Left ventricle myocardium inferior (tissue), 1 donor: ENCODE measurements at regions not wholly inside any gene's neighbourhood (a gene's known extent, or its start where the extent isn't known, plus 50 kb on each side); places are given as distances from the start of the nearest gene placed in this dataset.

ENCODE experiments used
- DNase-seq: peaks from one replicate; pipeline ENCODE4 v3.0.0-alpha.2; 2020
- H3K27ac ChIP-seq: fragments of 200-600 bp; replicated peaks from 2 replicates; pipeline ENCODE4 v1.8.0; 2021
- H3K27me3 ChIP-seq: fragments of 200-600 bp; 2 replicates; pipeline ENCODE4 v1.8.0; 2021; ENCODE audit warnings: low read depth
- H3K36me3 ChIP-seq: fragments of 200-600 bp; 2 replicates; pipeline ENCODE4 v1.8.0; 2021
- H3K4me1 ChIP-seq: fragments of 200-600 bp; 2 replicates; pipeline ENCODE4 v1.8.0; 2021
- H3K4me3 ChIP-seq: fragments of 200-600 bp; 2 replicates; pipeline ENCODE4 v1.8.0; 2021; ENCODE audit warnings: mild to moderate bottlenecking, moderate library complexity
- H3K9me3 ChIP-seq: fragments of 200-600 bp; replicated peaks from 2 replicates; pipeline ENCODE4 v1.8.0; 2021
- intact Hi-C: fragments of 100-400 bp; cut with micrococcal nuclease; formaldehyde crosslinking; loops from one replicate; pipeline ENCODE4 v1.11.0; 2022
- TF ChIP-seq, protein P1 (sequence below): fragments of 200-600 bp; IDR thresholded peaks from 2 replicates; pipeline ENCODE4 v1.8.0; 2021; ENCODE audit warnings: antibody characterized with exemption, mild to moderate bottlenecking, borderline replicate concordance
- donor health status: DM: no; HTN: yes; CAD: no; lungs with severe emphysema.

DNA sequence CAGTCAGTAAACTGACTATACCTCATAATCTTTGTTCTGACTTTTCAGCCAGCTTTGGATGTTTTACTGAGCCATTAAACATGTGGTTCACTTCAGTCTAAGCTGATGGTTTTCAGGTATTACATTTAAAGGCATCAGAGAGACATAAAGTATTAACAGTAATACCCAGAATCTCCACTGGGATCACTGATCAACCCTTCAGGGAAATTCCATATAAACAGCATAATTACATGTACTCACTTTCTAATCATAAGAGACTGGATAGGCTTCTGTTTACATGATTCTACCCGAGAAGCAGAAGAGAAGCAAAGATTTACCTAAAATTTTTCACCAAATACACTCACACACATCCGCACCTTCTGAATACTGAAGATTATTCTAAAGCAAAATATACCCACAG, 186.7 kb upstream of the FREM1 start:
- no peaks in the 10 kb centered on the region for H3K36me3 ChIP-seq
- TF ChIP-seq, protein P1, sequence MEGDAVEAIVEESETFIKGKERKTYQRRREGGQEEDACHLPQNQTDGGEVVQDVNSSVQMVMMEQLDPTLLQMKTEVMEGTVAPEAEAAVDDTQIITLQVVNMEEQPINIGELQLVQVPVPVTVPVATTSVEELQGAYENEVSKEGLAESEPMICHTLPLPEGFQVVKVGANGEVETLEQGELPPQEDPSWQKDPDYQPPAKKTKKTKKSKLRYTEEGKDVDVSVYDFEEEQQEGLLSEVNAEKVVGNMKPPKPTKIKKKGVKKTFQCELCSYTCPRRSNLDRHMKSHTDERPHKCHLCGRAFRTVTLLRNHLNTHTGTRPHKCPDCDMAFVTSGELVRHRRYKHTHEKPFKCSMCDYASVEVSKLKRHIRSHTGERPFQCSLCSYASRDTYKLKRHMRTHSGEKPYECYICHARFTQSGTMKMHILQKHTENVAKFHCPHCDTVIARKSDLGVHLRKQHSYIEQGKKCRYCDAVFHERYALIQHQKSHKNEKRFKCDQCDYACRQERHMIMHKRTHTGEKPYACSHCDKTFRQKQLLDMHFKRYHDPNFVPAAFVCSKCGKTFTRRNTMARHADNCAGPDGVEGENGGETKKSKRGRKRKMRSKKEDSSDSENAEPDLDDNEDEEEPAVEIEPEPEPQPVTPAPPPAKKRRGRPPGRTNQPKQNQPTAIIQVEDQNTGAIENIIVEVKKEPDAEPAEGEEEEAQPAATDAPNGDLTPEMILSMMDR: no peak
- intact Hi-C loops: no loop called here
- no peak for DNase-seq
- no peak overlapping the region for H3K4me3 ChIP-seq
- H3K27ac ChIP-seq: no peak overlapping the region
- H3K9me3 ChIP-seq: no peaks in the 10 kb centered on the region
- no peaks in the 10 kb centered on the region for H3K4me1 ChIP-seq
- H3K27me3 ChIP-seq: peaks cover 16% of the 10 kb centered on the region

DNA sequence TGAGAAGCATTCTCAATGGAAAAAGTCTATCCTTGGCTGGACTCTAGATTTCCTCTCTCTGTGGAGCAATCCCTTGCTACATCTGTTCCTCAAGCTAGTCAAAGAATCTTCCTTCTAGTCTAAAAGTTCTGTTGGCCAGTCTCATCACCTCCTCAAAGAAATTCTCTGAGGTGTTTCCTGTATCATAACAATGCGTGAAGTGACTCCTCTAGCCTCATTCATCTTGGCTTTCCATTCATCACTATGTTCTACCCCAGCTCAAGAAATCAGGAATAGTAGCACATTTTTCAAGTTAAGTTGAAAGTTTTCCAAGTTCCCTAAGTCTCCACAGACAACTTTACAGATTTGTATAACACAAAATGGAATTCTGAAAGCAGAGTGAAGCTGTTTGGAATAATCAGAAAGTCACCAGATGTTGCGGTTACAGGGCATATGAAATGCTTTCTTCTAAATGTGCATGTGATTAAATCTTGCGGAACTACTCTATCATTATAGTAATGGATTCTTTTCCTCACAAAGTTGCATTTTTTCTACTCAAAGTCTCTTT, 176.6 kb upstream of the FREM1 start:
- H3K9me3 ChIP-seq: no peaks in the 10 kb centered on the region
- H3K4me3 ChIP-seq: no peak overlapping the region
- TF ChIP-seq, protein P1: no peak
- peaks cover 4% of the 10 kb centered on the region for H3K4me1 ChIP-seq
- no peaks in the 10 kb centered on the region for H3K27me3 ChIP-seq
- no peak overlapping the region for H3K27ac ChIP-seq
- no peak for DNase-seq
- no peaks in the 10 kb centered on the region for H3K36me3 ChIP-seq
- intact Hi-C loops: no loop called here

DNA sequence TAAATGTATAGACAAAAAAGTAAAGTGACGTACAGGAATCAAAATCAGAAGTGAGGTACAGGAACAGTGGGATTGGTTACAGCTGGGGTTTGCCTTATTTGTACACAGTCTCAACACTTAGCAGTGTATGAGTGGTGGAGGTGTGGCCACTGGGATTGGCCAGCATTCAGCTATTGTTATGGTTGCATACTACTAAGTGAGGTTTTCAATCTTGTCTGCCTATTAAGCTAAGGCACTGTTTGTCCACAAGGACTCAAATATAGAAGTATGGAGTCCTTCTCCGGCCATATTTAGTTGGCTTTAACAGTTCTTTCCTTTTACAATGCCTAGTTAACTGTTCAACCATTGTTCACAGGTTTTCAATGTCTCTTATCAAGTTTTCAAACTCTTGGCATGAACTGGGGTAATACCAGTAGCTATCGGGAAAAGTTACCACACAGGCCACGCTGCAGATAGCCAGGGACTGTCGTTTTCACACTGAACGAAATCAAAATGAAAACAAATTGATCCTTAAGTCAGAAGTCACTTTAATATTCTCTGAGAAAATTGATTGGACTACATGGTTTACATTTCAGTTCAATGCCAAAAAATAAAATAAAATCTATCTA, 176.0 kb upstream of the FREM1 start:
- H3K4me1 ChIP-seq: peaks cover 4% of the 10 kb centered on the region
- H3K4me3 ChIP-seq: no peak overlapping the region
- no peaks in the 10 kb centered on the region for H3K36me3 ChIP-seq
- DNase-seq: no peak
- H3K27ac ChIP-seq: no peak overlapping the region
- intact Hi-C loops: no loop called here
- H3K9me3 ChIP-seq: no peaks in the 10 kb centered on the region
- TF ChIP-seq, protein P1: no peak
- H3K27me3 ChIP-seq: no peaks in the 10 kb centered on the region

DNA sequence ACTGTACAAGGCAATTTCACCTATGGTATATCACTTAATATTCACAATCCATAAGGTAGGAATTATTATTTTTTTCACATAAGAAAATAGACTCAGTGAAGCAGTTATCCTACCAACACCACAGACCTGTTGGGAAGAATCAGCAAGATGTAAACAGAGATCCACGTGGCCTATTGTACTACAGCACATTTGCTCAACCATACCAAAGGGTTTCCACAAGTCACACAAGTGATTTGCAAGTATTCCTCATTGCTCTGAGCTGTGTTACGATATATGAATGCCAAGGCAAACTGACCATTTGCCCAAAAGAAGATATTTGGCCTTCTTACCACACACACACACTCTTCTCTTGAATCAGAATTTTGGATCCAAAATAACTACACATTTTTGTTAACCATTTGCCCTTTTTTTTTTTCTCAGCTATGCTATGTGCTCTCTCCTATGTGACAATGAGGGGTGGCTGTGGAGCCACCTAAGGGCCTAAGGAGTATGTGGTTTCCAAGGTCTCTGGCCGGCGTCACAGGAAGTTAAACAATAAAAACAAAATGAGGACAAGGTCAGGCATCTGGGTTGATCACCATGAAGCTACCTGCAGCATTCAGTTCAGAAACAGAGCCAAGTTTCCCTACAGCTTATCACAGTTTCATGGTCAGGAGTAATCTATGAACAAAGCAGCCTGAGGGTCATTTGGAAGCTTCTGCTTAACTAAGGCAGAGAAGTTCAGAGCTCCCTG, 171.0 kb upstream of the FREM1 start:
- H3K27ac ChIP-seq: no peak overlapping the region
- no peaks in the 10 kb centered on the region for H3K9me3 ChIP-seq
- TF ChIP-seq, protein P1: no peak
- intact Hi-C loops: no loop called here
- H3K4me1 ChIP-seq: peaks cover 4% of the 10 kb centered on the region
- H3K36me3 ChIP-seq: no peaks in the 10 kb centered on the region
- no peaks in the 10 kb centered on the region for H3K27me3 ChIP-seq
- no peak overlapping the region for H3K4me3 ChIP-seq
- DNase-seq: no peak

DNA sequence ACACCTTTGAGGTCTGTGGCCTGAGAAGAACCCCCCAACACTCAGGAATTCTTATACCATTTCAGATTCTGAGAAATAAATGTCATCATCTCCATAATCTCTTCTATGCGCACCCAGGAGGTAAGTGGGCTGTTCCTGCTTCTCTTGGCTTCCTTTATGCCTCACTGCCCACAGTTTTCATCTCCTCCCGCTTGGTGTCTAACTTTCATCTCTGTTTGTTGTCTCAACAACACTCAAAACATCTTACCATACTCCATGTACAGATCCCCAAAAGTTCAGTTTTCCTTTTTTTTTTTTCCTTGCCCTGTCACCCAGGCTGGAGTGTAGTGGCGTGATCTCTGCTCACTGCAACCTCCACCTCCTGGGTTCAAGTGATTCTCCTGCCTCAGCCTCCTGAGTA, 170.2 kb upstream of the FREM1 start:
- H3K4me1 ChIP-seq: no peaks in the 10 kb centered on the region
- H3K4me3 ChIP-seq: no peak overlapping the region
- no peak for DNase-seq
- intact Hi-C loops: no loop called here
- TF ChIP-seq, protein P1: no peak
- no peaks in the 10 kb centered on the region for H3K36me3 ChIP-seq
- H3K27me3 ChIP-seq: no peaks in the 10 kb centered on the region
- H3K27ac ChIP-seq: no peak overlapping the region
- H3K9me3 ChIP-seq: no peaks in the 10 kb centered on the region
